H1 (cell line): ENCODE measurements at regions not wholly inside any gene's neighbourhood (a gene's known extent, or its start where the extent isn't known, plus 50 kb on each side); places are given as distances from the start of the nearest gene placed in this dataset.
A peak's percentile ranks its signal among the peaks of the same experiment; 100 is the strongest.

ENCODE experiments used
- CTCF ChIA-PET: fragments of 300-600 bp; sonication (Branson Sonifier 250); formaldehyde crosslinking; loops from one replicate; lab custom pipeline; 2021; ENCODE audit not compliant: partially characterized antibody; lab: Charles Lee
- POLR2A ChIA-PET: fragments of 300-600 bp; sonication (Branson Sonifier 250); formaldehyde crosslinking; loops from one replicate; lab custom pipeline; 2021; ENCODE audit warnings: inconsistent platforms; ENCODE audit not compliant: partially characterized antibody; lab: Charles Lee
- DNase-seq, 2 experiments: peaks; one replicate each; pipeline versions ENCODE4 v3.0.0 to v3.0.0-alpha.2; 2010 to 2022; ENCODE audit warnings: low spot score in 2 of 2, low read depth in 1 of 2, mixed read lengths in 1 of 2
- FAIRE-seq: peaks from 2 replicates; lab custom pipeline; 2011; peaks lifted over from hg19 to GRCh38; lab: Jason Lieb, UNC
- H2AFZ ChIP-seq: 2 replicates; pipeline ENCODE4 v1.8.1; 2012; ENCODE audit warnings: low read length, inconsistent platforms
- H2AK5ac ChIP-seq: 2 replicates; pipeline ENCODE4 v1.6.1; 2013; ENCODE audit warnings: low read depth, low read length
- H2BK120ac ChIP-seq: replicated peaks from 2 replicates; pipeline ENCODE3; 2013; ENCODE audit warnings: low read depth, low read length, inconsistent platforms
- H2BK12ac ChIP-seq: 2 replicates; pipeline ENCODE4 v1.6.1; 2013; ENCODE audit warnings: low read depth, low read length
- H2BK15ac ChIP-seq: 2 replicates; pipeline ENCODE4 v1.6.1; 2013; ENCODE audit warnings: low read length
- H2BK20ac ChIP-seq: 2 replicates; pipeline ENCODE4 v1.6.1; 2013; ENCODE audit warnings: low read length
- H2BK5ac ChIP-seq: 2 replicates; pipeline ENCODE4 v1.6.1; 2013; ENCODE audit warnings: low read depth, low read length
- H3K14ac ChIP-seq: 2 replicates; pipeline ENCODE4 v1.6.1; 2013; ENCODE audit warnings: inconsistent platforms; ENCODE audit not compliant: insufficient read length
- H3K18ac ChIP-seq: 2 replicates; pipeline ENCODE4 v1.6.1; 2013; ENCODE audit warnings: low read length; ENCODE audit errors: extremely low read depth
- H3K23ac ChIP-seq: 2 replicates; pipeline ENCODE4 v1.6.1; 2013; ENCODE audit warnings: inconsistent platforms; ENCODE audit not compliant: insufficient read length
- H3K23me2 ChIP-seq: 2 replicates; pipeline ENCODE4 v1.6.1; 2013; ENCODE audit warnings: low read depth, low read length
- H3K27ac ChIP-seq: 2 replicates; pipeline ENCODE4 v1.6.1; 2011; ENCODE audit warnings: low read depth, low read length, inconsistent platforms
- H3K27me3 ChIP-seq, 4 experiments: replicated peaks in 1 of 4; 1 replicate in 1 of 4; 2 replicates in 3 of 4; pipeline versions ENCODE4 v1.6.1 to v1.8.1; 2011 to 2013; ENCODE audit warnings: low read length in 3 of 4, mild to moderate bottlenecking in 3 of 4, inconsistent platforms in 2 of 4, mixed read lengths in 2 of 4, moderate library complexity in 1 of 4; ENCODE audit not compliant: control insufficient read depth in 3 of 4, insufficient read depth in 3 of 4; ENCODE audit errors: extremely low read depth in 1 of 4
- H3K36me3 ChIP-seq, 4 experiments: 2 replicates each; pipeline versions ENCODE4 v1.6.1 to v1.8.1; 2011 to 2013; ENCODE audit warnings: mild to moderate bottlenecking in 4 of 4, low read length in 3 of 4, moderate library complexity in 2 of 4, control low read depth in 1 of 4, inconsistent platforms in 1 of 4; ENCODE audit not compliant: insufficient read depth in 4 of 4, control insufficient read depth in 2 of 4
- H3K4ac ChIP-seq: replicated peaks from 2 replicates; pipeline ENCODE3; 2013; ENCODE audit warnings: low read length, low read depth, mixed read lengths, inconsistent platforms; ENCODE audit not compliant: insufficient read length
- H3K4me1 ChIP-seq, 4 experiments: replicated peaks in 1 of 4; 1 replicate in 1 of 4; 2 replicates in 3 of 4; pipeline versions ENCODE4 v1.6.1 to v1.8.1; 2011 to 2013; ENCODE audit warnings: low read length in 3 of 4, inconsistent platforms in 2 of 4, mixed read lengths in 1 of 4; ENCODE audit not compliant: insufficient read depth in 4 of 4, control insufficient read depth in 3 of 4
- H3K4me2 ChIP-seq, 2 experiments: 2 replicates each; pipeline versions ENCODE4 v1.6.1 to v1.8.1; 2011 to 2013; ENCODE audit warnings: low read depth in 2 of 2, low read length in 2 of 2, control low read depth in 1 of 2, inconsistent platforms in 1 of 2, mild to moderate bottlenecking in 1 of 2; ENCODE audit not compliant: insufficient read depth in 1 of 2
- H3K4me3 ChIP-seq, 4 experiments: fragments of 200-600, 300-600 bp in 1 of 4; sonication (generic), shearing (Covaris generic), sonication (Bioruptor Twin) in 1 of 4; 2 replicates each; pipeline versions ENCODE4 v1.5.1 to v1.8.1; 2011 to 2016; ENCODE audit warnings: low read length in 4 of 4, low read depth in 3 of 4, control low read depth in 2 of 4, inconsistent platforms in 2 of 4, mild to moderate bottlenecking in 2 of 4, mixed read lengths in 1 of 4, moderate library complexity in 1 of 4; ENCODE audit not compliant: insufficient read depth in 2 of 4; ENCODE audit errors: extremely low read depth in 1 of 4
- H3K56ac ChIP-seq: replicated peaks from 2 replicates; pipeline ENCODE3; 2013; ENCODE audit warnings: low read depth, mild to moderate bottlenecking, mixed read lengths, low read length, inconsistent platforms; ENCODE audit not compliant: insufficient read length
- H3K79me1 ChIP-seq: 2 replicates; pipeline ENCODE4 v1.6.1; 2013; ENCODE audit warnings: low read depth, low read length, control low read depth
- H3K79me2 ChIP-seq, 2 experiments: 2 replicates each; pipeline versions ENCODE4 v1.6.1 to v1.8.1; 2012 to 2013; ENCODE audit warnings: low read length in 2 of 2, mild to moderate bottlenecking in 2 of 2, inconsistent platforms in 1 of 2; ENCODE audit not compliant: insufficient read depth in 2 of 2, control insufficient read depth in 1 of 2
- H3K9ac ChIP-seq, 4 experiments: replicated peaks in 1 of 4; 1 replicate in 1 of 4; 2 replicates in 3 of 4; pipeline versions ENCODE4 v1.6.1 to v1.8.1; 2011 to 2013; ENCODE audit warnings: low read depth in 3 of 4, low read length in 3 of 4, control low read depth in 2 of 4, mild to moderate bottlenecking in 2 of 4, moderate library complexity in 2 of 4, inconsistent platforms in 1 of 4; ENCODE audit errors: extremely low read depth in 1 of 4
- H3K9me3 ChIP-seq, 2 experiments: 2 replicates each; pipeline versions ENCODE4 v1.6.1 to v1.8.1; 2012 to 2013; ENCODE audit warnings: mild to moderate bottlenecking in 2 of 2, moderate library complexity in 2 of 2, control low read depth in 1 of 2, inconsistent platforms in 1 of 2, low read depth in 1 of 2, low read length in 1 of 2, mixed read lengths in 1 of 2; ENCODE audit not compliant: insufficient read depth in 2 of 2
- H4K20me1 ChIP-seq, 2 experiments: replicated peaks in 1 of 2; 2 replicates each; pipeline versions ENCODE3 to v1.8.1; 2011 to 2013; ENCODE audit warnings: inconsistent platforms in 2 of 2, low read length in 2 of 2, mild to moderate bottlenecking in 1 of 2; ENCODE audit not compliant: insufficient read depth in 2 of 2, control insufficient read depth in 1 of 2
- H4K5ac ChIP-seq: 2 replicates; pipeline ENCODE4 v1.6.1; 2013; ENCODE audit warnings: low read length, low read depth, mixed read lengths, inconsistent platforms; ENCODE audit not compliant: insufficient read length
- H4K8ac ChIP-seq: 2 replicates; pipeline ENCODE4 v1.8.0; 2013; ENCODE audit warnings: mild to moderate bottlenecking, moderate library complexity, low read length, inconsistent platforms; ENCODE audit not compliant: insufficient read depth; ENCODE audit errors: extremely low read depth
- H4K91ac ChIP-seq: replicated peaks from 2 replicates; pipeline ENCODE3; 2013; ENCODE audit warnings: low read length, mixed read lengths, inconsistent platforms; ENCODE audit not compliant: insufficient read length
- ATF2 ChIP-seq: IDR thresholded peaks from 2 replicates; pipeline ENCODE4 v1.6.1; 2012; ENCODE audit warnings: low read length, inconsistent platforms
- CHD2 ChIP-seq: IDR thresholded peaks from 2 replicates; pipeline ENCODE4 v1.6.1; 2012; ENCODE audit warnings: low read length, improper control_type of control experiment
- JUND ChIP-seq: IDR thresholded peaks from 2 replicates; pipeline ENCODE4 v1.6.1; 2011; ENCODE audit warnings: mild to moderate bottlenecking, improper control_type of control experiment, low read length
- MAX ChIP-seq: IDR thresholded peaks from 2 replicates; pipeline ENCODE4 v1.6.1; 2012; ENCODE audit warnings: inconsistent platforms
- NRF1 ChIP-seq: IDR thresholded peaks from 2 replicates; pipeline ENCODE4 v1.6.1; 2011; ENCODE audit warnings: mild to moderate bottlenecking, low read depth, low read length, improper control_type of control experiment
- PHF8 ChIP-seq: fragments of 200-600 bp; sonication (generic); conservative IDR thresholded peaks from 2 replicates; pipeline ENCODE4 v1.7.1; 2012; ENCODE audit warnings: low read depth, mild to moderate bottlenecking, inconsistent platforms, low read length, moderate library complexity
- POLR2AphosphoS5 ChIP-seq: IDR thresholded peaks from 2 replicates; pipeline ENCODE4 v1.6.1; 2011; ENCODE audit warnings: low read depth, low read length
- RXRA ChIP-seq: IDR thresholded peaks from 2 replicates; pipeline ENCODE4 v1.6.1; 2011; ENCODE audit warnings: low read depth, mild to moderate bottlenecking, low read length, moderate library complexity; ENCODE audit not compliant: insufficient read depth
- SAP30 ChIP-seq: fragments of 300-600 bp; sonication (generic); IDR thresholded peaks from 2 replicates; pipeline ENCODE4 v1.7.1; 2012; ENCODE audit warnings: low read length, moderate library complexity, mild to moderate bottlenecking, inconsistent platforms; ENCODE audit not compliant: insufficient read depth, insufficient replicate concordance
- SRF ChIP-seq: IDR thresholded peaks from 2 replicates; pipeline ENCODE4 v1.6.1; 2011; ENCODE audit warnings: mild to moderate bottlenecking, low read depth, low read length, moderate library complexity
- SUZ12 ChIP-seq: fragments of 200-600 bp; sonication (generic); IDR thresholded peaks from 2 replicates; pipeline ENCODE4 v1.6.1; 2012; ENCODE audit warnings: mild to moderate bottlenecking, inconsistent platforms, low read length, moderate library complexity, mixed read lengths
- TEAD4 ChIP-seq: IDR thresholded peaks from 2 replicates; pipeline ENCODE4 v1.6.1; 2012; ENCODE audit warnings: low read depth, low read length, inconsistent platforms, mixed read lengths
- YY1 ChIP-seq: IDR thresholded peaks from 2 replicates; pipeline ENCODE4 v1.6.1; 2011; ENCODE audit warnings: low read depth, mild to moderate bottlenecking, low read length
- ZNF274 ChIP-seq: IDR thresholded peaks from 2 replicates; pipeline ENCODE4 v1.7.0; 2012; ENCODE audit warnings: low read length, borderline replicate concordance; ENCODE audit errors: extremely low read depth
- WGBS, 2 experiments: shearing (Covaris generic) in 1 of 2; methylation state at CpG; one replicate each; pipeline versions ENCODE4 v1.1.6 to v1.1.7; 2013 to 2015; ENCODE audit warnings: low lambda C conversion rate in 2 of 2, mixed read lengths in 2 of 2, inconsistent platforms in 1 of 2, low coverage in 1 of 2, missing lambda C conversion rate in 1 of 2; ENCODE audit not compliant: insufficient replicate concordance in 2 of 2, insufficient coverage in 1 of 2, insufficient read length in 1 of 2; ENCODE audit errors: extremely low coverage in 1 of 2, missing lambda C conversion rate in 1 of 2; 5-methylcytosine and 5-hydroxymethylcytosine counted together

- Histone ChIP-seq H3K4me2 (no peak overlapping the region), H3K14ac (no peak overlapping the region), H2BK120ac (no peak overlapping the region), H3K56ac (no peak overlapping the region), H4K20me1 (no peaks in the 10 kb centered on the region), H3K79me2 (no peaks in the 10 kb centered on the region), H4K5ac (no peak overlapping the region), H2BK12ac (no peak overlapping the region), H2AK5ac (no peak overlapping the region), H3K27ac (no peak overlapping the region), H3K9me3 (no peaks in the 10 kb centered on the region), H3K4me3 (no peak overlapping the region), H2BK15ac (no peak overlapping the region), H2AFZ (no peak overlapping the region), H3K27me3 (no peaks in the 10 kb centered on the region), H2BK5ac (no peak overlapping the region), H3K23ac (no peak overlapping the region), H3K4ac (no peak overlapping the region), H3K4me1 (peaks cover 0 to 20% (median 9%) of the 10 kb centered on the region in 4 experiments; a peak in 5 of 7 replicates), H3K18ac (no peak overlapping the region), H3K23me2 (no peaks in the 10 kb centered on the region), H4K8ac (no peak overlapping the region), H4K91ac (peak overlapping the region; percentile 25), H3K79me1 (no peaks in the 10 kb centered on the region), H2BK20ac (no peak overlapping the region), H3K36me3 (no peaks in the 10 kb centered on the region), H3K9ac (no peak overlapping the region)
- WGBS, 2 experiments: 93% methylated on average over 4 of the region's 4 CpGs; no CpG with 5 or more reads in 1 of the 2 experiments
- no peak for DNase-seq
- no peak for FAIRE-seq
- ChIA-PET CTCF (interaction anchor here (0.6 kb wide), 1 partner anchor 24 kb away, joined by 3 read pairs; no protein-coding TSS in a partner anchor), POLR2A (no interaction called here)
- TF ChIP-seq JUND (no peak), NRF1 (no peak), POLR2AphosphoS5 (no peak), MAX (no peak), YY1 (no peak), PHF8 (no peak), SUZ12 (no peak), RXRA (no peak), ATF2 (no peak), ZNF274 (no peak), TEAD4 (no peak), CHD2 (no peak), SRF (no peak), SAP30 (no peak)
Measured at GRCh38 chr10:3882855-3883254, 97.8 kb upstream of the KLF6 start.
